IPS DF 6.9 (cell line): ENCODE measurements at regions not wholly inside any gene's neighbourhood (a gene's known extent, or its start where the extent isn't known, plus 50 kb on each side); places are given as distances from the start of the nearest gene placed in this dataset.

Experiments used
- DNase-seq: peaks from one replicate; pipeline ENCODE4 v3.0.0-alpha.2; 2013; ENCODE audit warnings: low read depth, low spot score
- H3K27ac ChIP-seq: one replicate; pipeline ENCODE4 v1.5.1; 2013; ENCODE audit warnings: low read length, control low read depth
- H3K27me3 ChIP-seq: 2 replicates; pipeline ENCODE4 v1.6.1; 2013; ENCODE audit warnings: mild to moderate bottlenecking, low read length; ENCODE audit not compliant: control insufficient read depth, insufficient read depth
- H3K36me3 ChIP-seq: 2 replicates; pipeline ENCODE4 v1.6.1; 2013; ENCODE audit warnings: low read length; ENCODE audit not compliant: control insufficient read depth, insufficient read depth
- H3K4me1 ChIP-seq: 2 replicates; pipeline ENCODE4 v1.6.1; 2013; ENCODE audit warnings: low read length; ENCODE audit not compliant: control insufficient read depth, insufficient read depth
- H3K4me3 ChIP-seq: 2 replicates; pipeline ENCODE4 v1.5.1; 2013; ENCODE audit warnings: mild to moderate bottlenecking, low read length
- H3K9me3 ChIP-seq: 2 replicates; pipeline ENCODE4 v1.6.1; 2013; ENCODE audit warnings: low read length, inconsistent platforms; ENCODE audit not compliant: control insufficient read depth, insufficient read depth
- WGBS: extraction: QIAGEN DNeasy Blood & Tissue Kit; methylation state at CpG from one replicate; pipeline ENCODE4 v1.1.7; 2013; ENCODE audit warnings: mixed read lengths, missing lambda C conversion rate; ENCODE audit not compliant: insufficient read length, insufficient coverage; 5-methylcytosine and 5-hydroxymethylcytosine counted together

- Histone ChIP-seq H3K4me1 (peaks cover 4% of the 10 kb centered on the region; the same call in 1 of the 2 replicates), H3K9me3 (no peaks in the 10 kb centered on the region), H3K27me3 (no peaks in the 10 kb centered on the region), H3K4me3 (no peak overlapping the region), H3K36me3 (no peaks in the 10 kb centered on the region), H3K27ac (no peak overlapping the region)
- no peak for DNase-seq
- WGBS: no CpG with 5 or more reads among the region's 15 CpGs
Observed at GRCh38 chr7:92924800-92925199, 88.4 kb upstream of the CDK6 start.

GRCh38 chr7:92917230-92917629, 80.9 kb upstream of the CDK6 start:
- H3K27me3 ChIP-seq: no peaks in the 10 kb centered on the region
- no peaks in the 10 kb centered on the region for H3K36me3 ChIP-seq
- H3K4me1 ChIP-seq: no peaks in the 10 kb centered on the region
- no peaks in the 10 kb centered on the region for H3K9me3 ChIP-seq
- no peak for DNase-seq
- H3K4me3 ChIP-seq: no peak overlapping the region
- no peak overlapping the region for H3K27ac ChIP-seq

GRCh38 chr7:92916770-92917224, 80.4 kb upstream of the CDK6 start:
- no peak overlapping the region for H3K4me3 ChIP-seq
- no peaks in the 10 kb centered on the region for H3K9me3 ChIP-seq
- no peaks in the 10 kb centered on the region for H3K4me1 ChIP-seq
- H3K36me3 ChIP-seq: no peaks in the 10 kb centered on the region
- no peaks in the 10 kb centered on the region for H3K27me3 ChIP-seq
- H3K27ac ChIP-seq: no peak overlapping the region
- no peak for DNase-seq
- WGBS: no CpG with 5 or more reads among the region's 3 CpGs

GRCh38 chr7:92915348-92915747, 79.0 kb upstream of the CDK6 start:
- H3K4me1 ChIP-seq: no peaks in the 10 kb centered on the region
- H3K27me3 ChIP-seq: no peaks in the 10 kb centered on the region
- H3K27ac ChIP-seq: no peak overlapping the region
- no CpG with 5 or more reads among the region's 3 CpGs for WGBS
- no peaks in the 10 kb centered on the region for H3K36me3 ChIP-seq
- no peak overlapping the region for H3K4me3 ChIP-seq
- H3K9me3 ChIP-seq: no peaks in the 10 kb centered on the region
- DNase-seq: no peak

GRCh38 chr7:92914645-92915044, 78.3 kb upstream of the CDK6 start:
- WGBS: no CpG with 5 or more reads among the region's 2 CpGs
- Histone ChIP-seq H3K4me1 (no peaks in the 10 kb centered on the region), H3K36me3 (no peaks in the 10 kb centered on the region), H3K27ac (no peak overlapping the region), H3K4me3 (no peak overlapping the region), H3K9me3 (no peaks in the 10 kb centered on the region), H3K27me3 (no peaks in the 10 kb centered on the region)
- DNase-seq: no peak

- H3K27ac ChIP-seq: no peak overlapping the region
- WGBS: no CpG with 5 or more reads among the region's 3 CpGs
- H3K9me3 ChIP-seq: no peaks in the 10 kb centered on the region
- H3K4me3 ChIP-seq: no peak overlapping the region
- no peaks in the 10 kb centered on the region for H3K36me3 ChIP-seq
- H3K27me3 ChIP-seq: no peaks in the 10 kb centered on the region
- no peak for DNase-seq
- no peaks in the 10 kb centered on the region for H3K4me1 ChIP-seq
Observed at GRCh38 chr7:92913849-92914248, 77.5 kb upstream of the CDK6 start.

GRCh38 chr7:92910976-92911375, 74.6 kb upstream of the CDK6 start:
- H3K9me3 ChIP-seq: no peaks in the 10 kb centered on the region
- H3K4me3 ChIP-seq: no peak overlapping the region
- H3K27ac ChIP-seq: no peak overlapping the region
- H3K4me1 ChIP-seq: no peaks in the 10 kb centered on the region
- no peak for DNase-seq
- no peaks in the 10 kb centered on the region for H3K27me3 ChIP-seq
- H3K36me3 ChIP-seq: no peaks in the 10 kb centered on the region
- no CpG with 5 or more reads among the region's 3 CpGs for WGBS

- WGBS: no CpG with 5 or more reads among the region's 2 CpGs
- H3K27ac ChIP-seq: no peak overlapping the region
- no peaks in the 10 kb centered on the region for H3K27me3 ChIP-seq
Observed at GRCh38 chr7:92909686-92910475, 73.5 kb upstream of the CDK6 start.

GRCh38 chr7:92904244-92905131, 68.1 kb upstream of the CDK6 start:
- H3K4me3 ChIP-seq: no peak overlapping the region
- no peaks in the 10 kb centered on the region for H3K27me3 ChIP-seq
- no CpG with 5 or more reads among the region's 7 CpGs for WGBS
- no peaks in the 10 kb centered on the region for H3K9me3 ChIP-seq
- H3K36me3 ChIP-seq: no peaks in the 10 kb centered on the region
- no peak for DNase-seq
- no peak overlapping the region for H3K27ac ChIP-seq
- H3K4me1 ChIP-seq: no peaks in the 10 kb centered on the region

More at GRCh38 chr7:92909686-92910475, 73.5 kb upstream of the CDK6 start:
- Histone ChIP-seq H3K4me1 (no peaks in the 10 kb centered on the region), H3K36me3 (no peaks in the 10 kb centered on the region), H3K4me3 (no peak overlapping the region), H3K9me3 (no peaks in the 10 kb centered on the region)
- DNase-seq: no peak

GRCh38 chr7:92898798-92899197, 62.4 kb upstream of the CDK6 start:
- no peaks in the 10 kb centered on the region for H3K27me3 ChIP-seq
- H3K4me3 ChIP-seq: no peak overlapping the region
- H3K4me1 ChIP-seq: no peaks in the 10 kb centered on the region
- DNase-seq: no peak
- no peaks in the 10 kb centered on the region for H3K9me3 ChIP-seq
- no CpG with 5 or more reads among the region's 5 CpGs for WGBS
- no peaks in the 10 kb centered on the region for H3K36me3 ChIP-seq
- no peak overlapping the region for H3K27ac ChIP-seq
